HG03457 (cell line): ENCODE measurements at regions not wholly inside any gene's neighbourhood (a gene's known extent, or its start where the extent isn't known, plus 50 kb on each side); places are given as distances from the start of the nearest gene placed in this dataset.

Experiments
- ATAC-seq: cut with Tn5 transposase; IDR thresholded peaks from one replicate; pipeline ENCODE4 v1.9.1; 2021; ENCODE audit warnings: moderate number of reproducible peaks; ENCODE audit not compliant: unreplicated experiment

- no peak for ATAC-seq
Measured at GRCh38 chr3:87354398-87354797, 78.0 kb upstream of the POU1F1 start.

DNA sequence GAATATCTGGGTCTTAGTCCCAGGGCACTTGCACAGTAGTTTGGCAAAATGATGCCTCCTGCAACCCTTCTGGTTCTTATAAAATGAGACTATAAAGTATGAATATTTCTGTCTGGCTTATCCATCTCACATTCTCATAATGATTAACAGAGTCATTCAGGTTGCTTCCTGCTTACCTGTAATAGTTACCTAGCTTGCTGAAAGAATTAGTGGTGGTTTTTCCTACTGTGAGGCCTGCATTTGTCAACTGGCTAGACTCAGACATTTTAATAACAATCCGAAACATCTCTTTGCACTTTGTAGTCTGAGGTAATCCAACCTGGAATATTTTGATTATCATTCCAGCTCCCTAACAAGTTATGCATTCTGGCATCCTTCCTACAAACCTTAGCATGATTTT, 75.6 kb upstream of the POU1F1 start:
- ATAC-seq: no peak

- ATAC-seq: peak; percentile 93
Measured at GRCh38 chr3:87350367-87351199, 74.2 kb upstream of the POU1F1 start.

DNA sequence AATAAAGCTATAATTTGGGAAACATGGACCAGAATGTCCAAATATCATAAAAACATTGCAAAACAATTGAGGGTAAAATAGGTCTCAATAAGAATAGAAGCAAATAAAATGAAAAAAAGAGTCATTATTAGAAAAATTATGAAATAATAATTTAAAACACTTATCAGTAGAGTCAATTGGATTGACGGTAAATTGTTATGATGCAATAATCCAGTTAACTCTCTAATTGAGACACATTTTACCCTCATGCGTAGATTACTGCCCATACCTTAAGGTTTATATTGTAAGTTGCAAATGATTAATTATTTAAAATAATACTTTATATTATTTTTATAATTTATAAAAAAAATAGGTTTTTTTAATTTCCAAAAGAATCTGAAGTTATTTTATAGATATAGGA, 73.4 kb upstream of the POU1F1 start:
- no peak for ATAC-seq

DNA sequence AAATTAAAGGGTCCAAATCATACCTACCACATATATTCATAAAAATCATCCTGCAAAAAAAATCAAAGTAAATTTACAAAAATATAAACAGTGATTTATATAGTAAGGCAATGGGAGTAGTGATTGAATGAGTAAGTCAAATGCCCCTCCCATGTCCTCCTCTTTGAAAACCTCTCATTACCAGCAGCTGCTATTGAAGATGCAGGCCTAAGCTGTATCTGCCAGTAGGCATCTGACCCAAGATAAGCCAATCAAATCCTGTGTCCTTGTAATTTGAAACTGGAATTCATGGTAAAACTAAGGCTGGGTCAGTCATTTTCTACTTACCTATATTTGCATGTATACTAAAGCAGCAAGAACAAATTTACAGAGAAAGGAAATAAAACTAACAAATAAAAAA, 60.4 kb upstream of the POU1F1 start:
- no peak for ATAC-seq

GRCh38 chr3:87335931-87336330, 59.5 kb upstream of the POU1F1 start:
- no peak for ATAC-seq

DNA sequence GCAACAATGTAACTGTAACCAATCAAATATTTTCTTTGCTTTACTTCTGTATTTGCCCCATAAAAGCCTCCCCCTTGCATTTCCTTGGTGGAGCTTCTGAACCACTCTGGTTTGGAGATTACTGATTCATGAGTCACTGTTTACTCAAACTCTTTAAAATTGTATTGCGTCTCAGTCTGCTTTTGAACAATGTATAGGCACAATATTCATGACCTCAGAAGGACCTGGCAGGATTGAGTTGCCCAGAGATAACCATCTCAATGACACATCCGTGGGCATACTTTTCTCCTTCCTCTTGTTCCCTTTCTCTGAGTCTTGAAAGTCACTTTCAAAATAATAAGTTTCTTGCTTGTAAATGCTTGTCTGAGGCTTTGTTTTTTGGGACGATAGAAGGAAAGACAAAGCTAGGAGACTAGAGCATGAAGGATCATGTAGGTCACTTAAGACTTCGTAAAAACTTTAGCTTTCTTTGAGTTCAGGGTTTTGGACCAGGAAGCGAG, 57.1 kb upstream of the POU1F1 start:
- peak; percentile 81 for ATAC-seq

DNA sequence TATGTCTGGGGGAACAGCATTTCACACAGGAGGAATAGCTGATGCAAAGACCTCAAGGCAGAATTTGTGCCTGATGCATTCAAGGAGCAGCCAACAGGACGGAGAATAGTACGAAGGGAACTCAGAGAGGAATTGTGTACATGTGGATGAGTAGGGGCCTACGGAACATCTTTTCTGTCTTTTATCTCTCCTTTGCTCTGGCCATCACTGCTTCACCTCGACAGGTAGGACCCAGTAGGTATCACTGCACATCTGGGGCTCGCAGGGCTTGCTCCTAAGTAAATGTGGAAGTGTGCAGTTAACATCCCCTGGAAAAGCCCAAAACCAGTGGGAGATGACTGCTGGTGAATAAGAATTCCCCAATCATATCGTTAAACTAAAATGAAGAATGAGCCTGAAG, 56.4 kb upstream of the POU1F1 start:
- no peak for ATAC-seq

DNA sequence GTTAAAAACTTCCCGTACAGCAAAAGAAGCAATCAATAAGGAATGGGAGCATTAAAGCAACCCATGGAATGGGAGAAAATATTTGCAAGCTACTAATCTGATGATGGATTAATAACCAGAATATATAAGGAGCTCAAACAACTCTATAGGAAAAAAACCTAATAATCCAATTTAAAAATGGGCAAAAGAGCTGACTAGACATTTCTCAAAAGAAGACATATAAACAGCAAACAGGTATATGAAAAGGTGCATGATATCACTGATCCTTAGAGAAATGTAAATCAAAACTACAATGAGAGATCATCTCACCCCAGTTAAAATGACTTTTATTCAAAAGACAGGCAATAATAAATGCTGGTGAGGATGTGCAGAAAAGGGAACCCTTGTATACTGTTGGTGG, 52.7 kb upstream of the POU1F1 start:
- ATAC-seq: no peak
